H9 (cell line): ENCODE measurements at regions not wholly inside any gene's neighbourhood (a gene's known extent, or its start where the extent isn't known, plus 50 kb on each side); places are given as distances from the start of the nearest gene placed in this dataset.

Experiments used
- DNase-seq: peaks from one replicate; pipeline ENCODE4 v3.0.0-alpha.2; 2017
- H2AFZ ChIP-seq: one replicate; pipeline ENCODE4 v1.6.1; 2013; ENCODE audit warnings: mild to moderate bottlenecking, low read length, control low read depth, moderate library complexity
- H2AK5ac ChIP-seq: 2 replicates; pipeline ENCODE4 v1.6.1; 2013; ENCODE audit warnings: low read length, control low read depth, mixed read lengths; ENCODE audit not compliant: insufficient read length
- H2BK120ac ChIP-seq: one replicate; pipeline ENCODE4 v1.6.1; 2013; ENCODE audit warnings: low read depth, mild to moderate bottlenecking, low read length, control low read depth, inconsistent platforms; ENCODE audit not compliant: poor library complexity, severe bottlenecking
- H2BK12ac ChIP-seq: 2 replicates; pipeline ENCODE4 v1.6.1; 2013; ENCODE audit warnings: low read length, control low read depth, mixed read lengths, low read depth; ENCODE audit not compliant: insufficient read length
- H2BK15ac ChIP-seq: 2 replicates; pipeline ENCODE4 v1.6.1; 2013; ENCODE audit warnings: low read depth, low read length, control low read depth
- H2BK20ac ChIP-seq: one replicate; pipeline ENCODE4 v1.6.1; 2013; ENCODE audit warnings: low read depth, mild to moderate bottlenecking, low read length, control low read depth, inconsistent platforms; ENCODE audit not compliant: poor library complexity, severe bottlenecking
- H2BK5ac ChIP-seq: 2 replicates; pipeline ENCODE4 v1.6.1; 2013; ENCODE audit warnings: low read length, control low read depth, mixed read lengths; ENCODE audit not compliant: insufficient read length
- H3K14ac ChIP-seq: 2 replicates; pipeline ENCODE4 v1.6.1; 2013; ENCODE audit warnings: low read length, control low read depth; ENCODE audit not compliant: insufficient read depth
- H3K18ac ChIP-seq: 2 replicates; pipeline ENCODE4 v1.6.1; 2013; ENCODE audit warnings: low read depth, mild to moderate bottlenecking, mixed read lengths, low read length, control low read depth; ENCODE audit not compliant: insufficient read length
- H3K23ac ChIP-seq: 2 replicates; pipeline ENCODE4 v1.6.1; 2013; ENCODE audit warnings: low read length, control low read depth, mixed read lengths, low read depth; ENCODE audit not compliant: insufficient read length
- H3K23me2 ChIP-seq: 2 replicates; pipeline ENCODE4 v1.6.1; 2013; ENCODE audit warnings: low read depth, mild to moderate bottlenecking, mixed read lengths, low read length, control low read depth; ENCODE audit not compliant: insufficient read length, poor library complexity, severe bottlenecking
- H3K27ac ChIP-seq: 2 replicates; pipeline ENCODE4 v1.5.1; 2013; ENCODE audit warnings: low read length, control low read depth, mixed read lengths, low read depth; ENCODE audit not compliant: insufficient read length
- H3K27me3 ChIP-seq: 2 replicates; pipeline ENCODE4 v1.6.1; 2013; ENCODE audit warnings: low read length, control low read depth, inconsistent platforms; ENCODE audit not compliant: insufficient read depth
- H3K4ac ChIP-seq: 2 replicates; pipeline ENCODE4 v1.6.1; 2013; ENCODE audit warnings: low read depth, mild to moderate bottlenecking, control low read depth, inconsistent platforms, low read length, moderate library complexity
- H3K4me1 ChIP-seq: 2 replicates; pipeline ENCODE4 v1.6.1; 2013; ENCODE audit warnings: low read length, control low read depth, inconsistent platforms; ENCODE audit not compliant: insufficient read depth
- H3K4me2 ChIP-seq: 2 replicates; pipeline ENCODE4 v1.6.1; 2013; ENCODE audit warnings: low read length, control low read depth, mixed read lengths; ENCODE audit not compliant: insufficient read length, insufficient read depth
- H3K56ac ChIP-seq: 2 replicates; pipeline ENCODE4 v1.6.1; 2013; ENCODE audit warnings: low read depth, mild to moderate bottlenecking, mixed read lengths, low read length, control low read depth; ENCODE audit not compliant: insufficient read length
- H3K79me1 ChIP-seq: 2 replicates; pipeline ENCODE4 v1.6.1; 2013; ENCODE audit warnings: low read depth, mild to moderate bottlenecking, moderate library complexity, low read length, control low read depth, inconsistent platforms; ENCODE audit not compliant: insufficient read depth, poor library complexity, severe bottlenecking
- H3K79me2 ChIP-seq: 2 replicates; pipeline ENCODE4 v1.6.1; 2013; ENCODE audit warnings: low read length, control low read depth, inconsistent platforms; ENCODE audit not compliant: insufficient read depth
- H3K9ac ChIP-seq: 2 replicates; pipeline ENCODE4 v1.6.1; 2013; ENCODE audit warnings: low read length, control low read depth, mixed read lengths; ENCODE audit not compliant: insufficient read length; ENCODE audit errors: extremely low read depth
- H3K9me3 ChIP-seq: one replicate; pipeline ENCODE4 v1.6.1; 2013; ENCODE audit warnings: low read depth, low read length, inconsistent platforms; ENCODE audit not compliant: control insufficient read depth
- H3T11ph ChIP-seq: one replicate; pipeline ENCODE4 v1.6.1; 2013; ENCODE audit warnings: mild to moderate bottlenecking, low read length, control low read depth, inconsistent platforms
- H4K20me1 ChIP-seq: one replicate; pipeline ENCODE4 v1.6.1; 2013; ENCODE audit not compliant: control insufficient read depth, insufficient read length, insufficient read depth
- H4K5ac ChIP-seq: 2 replicates; pipeline ENCODE4 v1.6.1; 2013; ENCODE audit warnings: low read depth, mild to moderate bottlenecking, mixed read lengths, low read length, control low read depth; ENCODE audit not compliant: insufficient read length
- H4K8ac ChIP-seq: replicated peaks from 2 replicates; pipeline ENCODE4 v1.6.1; 2013; ENCODE audit warnings: low read length, control low read depth, mixed read lengths, low read depth; ENCODE audit not compliant: insufficient read length
- H4K91ac ChIP-seq: 2 replicates; pipeline ENCODE4 v1.6.1; 2013; ENCODE audit warnings: low read depth, mild to moderate bottlenecking, moderate library complexity, mixed read lengths, low read length, control low read depth; ENCODE audit not compliant: insufficient read length
- H3K27ac Mint-ChIP-seq, 3 experiments: 2 replicates in 2 of 3; 3 replicates in 1 of 3; pipeline ENCODE4 v1.8.0; 2020 to 2021; ENCODE audit warnings: mixed read lengths in 3 of 3, mild to moderate bottlenecking in 1 of 3, moderate library complexity in 1 of 3
- H3K27me3 Mint-ChIP-seq: 2 replicates; pipeline ENCODE4 v1.8.0; 2021; ENCODE audit warnings: low read depth, mild to moderate bottlenecking, moderate library complexity, mixed read lengths
- H3K36me3 Mint-ChIP-seq, 3 experiments: 2 replicates in 2 of 3; 3 replicates in 1 of 3; pipeline ENCODE4 v1.8.0; 2020 to 2021; ENCODE audit warnings: low read depth in 3 of 3, mixed read lengths in 3 of 3; ENCODE audit not compliant: insufficient read depth in 1 of 3
- H3K4me1 Mint-ChIP-seq, 2 experiments: 2 replicates each; pipeline ENCODE4 v1.8.0; 2020; ENCODE audit warnings: mixed read lengths in 2 of 2
- H3K4me3 Mint-ChIP-seq, 2 experiments: 2 replicates in 1 of 2; 3 replicates in 1 of 2; pipeline ENCODE4 v1.8.0; 2020 to 2021; ENCODE audit warnings: mild to moderate bottlenecking in 2 of 2, mixed read lengths in 2 of 2, moderate library complexity in 1 of 2
- H3K9me3 Mint-ChIP-seq, 2 experiments: 2 replicates in 1 of 2; 3 replicates in 1 of 2; pipeline ENCODE4 v1.8.0; 2020; ENCODE audit warnings: mild to moderate bottlenecking in 2 of 2, mixed read lengths in 2 of 2, moderate library complexity in 1 of 2
- CTCF ChIP-seq: fragments of 200-600 bp; sonication (generic); conservative IDR thresholded peaks from 3 replicates; pipeline ENCODE4 v1.8.0; 2021; ENCODE audit warnings: antibody characterized with exemption, mild to moderate bottlenecking

GRCh38 chr16:59635674-59636073 is 901.6 kb upstream of the GOT2 start:
- Histone ChIP-seq H2BK12ac (no peak overlapping the region), H2BK15ac (no peak overlapping the region), H3K18ac (no peak overlapping the region), H3K4me2 (no peak overlapping the region), H3K79me1 (no peaks in the 10 kb centered on the region), H3K9me3 (no peaks in the 10 kb centered on the region), H2BK20ac (no peak overlapping the region), H4K91ac (no peak overlapping the region), H3K27me3 (no peaks in the 10 kb centered on the region), H4K5ac (no peak overlapping the region), H3K4ac (no peak overlapping the region), H3K79me2 (no peaks in the 10 kb centered on the region), H2BK120ac (no peak overlapping the region), H3K23ac (no peak overlapping the region), H3K27ac (no peak overlapping the region), H3K4me1 (no peaks in the 10 kb centered on the region), H4K8ac (no peak overlapping the region), H3K9ac (no peak overlapping the region), H3T11ph (no peak overlapping the region), H2AK5ac (no peak overlapping the region), H4K20me1 (no peaks in the 10 kb centered on the region), H3K56ac (no peak overlapping the region), H2BK5ac (no peak overlapping the region), H3K14ac (no peak overlapping the region), H3K23me2 (no peaks in the 10 kb centered on the region), H2AFZ (no peak overlapping the region)
- no peaks in the 10 kb centered on the region; the same call in 1 of the 2 replicates for H3K27me3 Mint-ChIP-seq
- H3K9me3 Mint-ChIP-seq, result peaks cover 9 to 13% of the 10 kb centered on the region in 2 experiments
- no peak overlapping the region for H3K27ac Mint-ChIP-seq
- no peak for DNase-seq
- H3K4me1 Mint-ChIP-seq, result peaks cover 4% of the 10 kb centered on the region in 2 experiments; a peak in 1 of 4 replicates
- H3K4me3 Mint-ChIP-seq, result no peak overlapping the region
- TF ChIP-seq CTCF, result no peak
- peaks cover 5 to 6% (median 6%) of the 10 kb centered on the region in 3 experiments; a peak in 6 of 7 replicates for H3K36me3 Mint-ChIP-seq
